ENCODE measurements at regions not wholly inside any gene's neighbourhood (a gene's known extent, or its start where the extent isn't known, plus 50 kb on each side); places are given as distances from the start of the nearest gene placed in this dataset.

- no peak for DNase-seq
Measured at GRCh38 chr20:24718277-24718676, 230.8 kb upstream of the CST7 start.

- peak; percentile 35 for DNase-seq
Measured at GRCh38 chr20:24718696-24719095, 230.4 kb upstream of the CST7 start.

- no peak for DNase-seq
Measured at GRCh38 chr20:24720957-24721356, 228.1 kb upstream of the CST7 start.

GRCh38 chr20:24721891-24722568 is 227.0 kb upstream of the CST7 start:
- DNase-seq = no peak

GRCh38 chr20:24722586-24722985 is 226.5 kb upstream of the CST7 start:
- no peak for DNase-seq

- no peak for DNase-seq
Measured at GRCh38 chr20:24723186-24723585, 225.9 kb upstream of the CST7 start.

GRCh38 chr20:24723647-24724352 is 225.3 kb upstream of the CST7 start:
- no peak for DNase-seq

- DNase-seq = no peak
Measured at GRCh38 chr20:24724982-24725533, 224.0 kb upstream of the CST7 start.

- no peak for DNase-seq
Measured at GRCh38 chr20:24727795-24728194, 221.3 kb upstream of the CST7 start.

GRCh38 chr20:24729896-24730605 is 219.0 kb upstream of the CST7 start:
- DNase-seq = no peak

- no peak for DNase-seq
Measured at GRCh38 chr20:24730750-24731149, 218.3 kb upstream of the CST7 start.

GRCh38 chr20:24731312-24731711 is 217.8 kb upstream of the CST7 start:
- DNase-seq = no peak

GRCh38 chr20:24732076-24732475 is 217.0 kb upstream of the CST7 start:
- no peak for DNase-seq

GRCh38 chr20:24732599-24732998 is 216.5 kb upstream of the CST7 start:
- no peak for DNase-seq

- no peak for DNase-seq
Measured at GRCh38 chr20:24733416-24733815, 215.7 kb upstream of the CST7 start.

- DNase-seq = no peak
Measured at GRCh38 chr20:24734139-24734538, 214.9 kb upstream of the CST7 start.

GRCh38 chr20:24735263-24735662 is 213.8 kb upstream of the CST7 start:
- DNase-seq = no peak

GRCh38 chr20:24736131-24736843 is 212.8 kb upstream of the CST7 start:
- no peak for DNase-seq

- no peak for DNase-seq
Measured at GRCh38 chr20:24736844-24737211, 212.2 kb upstream of the CST7 start.

GRCh38 chr20:24737212-24737850 is 211.7 kb upstream of the CST7 start:
- DNase-seq = no peak

GRCh38 chr20:24738058-24738775 is 210.9 kb upstream of the CST7 start:
- no peak for DNase-seq
